Epithelial cell of esophagus (primary cell): ENCODE measurements at regions not wholly inside any gene's neighbourhood (a gene's known extent, or its start where the extent isn't known, plus 50 kb on each side); places are given as distances from the start of the nearest gene placed in this dataset.

ENCODE experiments used
- DNase-seq: peaks from one replicate; pipeline ENCODE4 v3.0.0; 2010; ENCODE audit warnings: low read depth
- H3K4me3 ChIP-seq: 2 replicates; pipeline ENCODE4 v1.5.1; 2011; ENCODE audit warnings: mild to moderate bottlenecking, low read length, control low read depth
- CTCF ChIP-seq: IDR thresholded peaks from 2 replicates; pipeline ENCODE4 v1.5.1; 2011; ENCODE audit warnings: low read depth, mild to moderate bottlenecking, low read length, control low read depth, inconsistent platforms; ENCODE audit not compliant: insufficient read depth; ENCODE audit errors: missing control alignments

GRCh38 chr5:158473016-158473635 lies 614.2 kb upstream of the CLINT1 start:
- no peak for DNase-seq
- no peak for TF ChIP-seq CTCF
- no peak overlapping the region for H3K4me3 ChIP-seq

- no peak for TF ChIP-seq CTCF
Observed at GRCh38 chr5:158471535-158471924, 612.6 kb upstream of the CLINT1 start.

GRCh38 chr5:158470764-158471534 lies 612.0 kb upstream of the CLINT1 start:
- no peak for DNase-seq
- no peak for TF ChIP-seq CTCF
- H3K4me3 ChIP-seq, result no peak overlapping the region

More at GRCh38 chr5:158471535-158471924, 612.6 kb upstream of the CLINT1 start:
- H3K4me3 ChIP-seq, result no peak overlapping the region
- no peak for DNase-seq

- peak; percentile 79 for DNase-seq
- H3K4me3 ChIP-seq, result no peak overlapping the region
- no peak for TF ChIP-seq CTCF
Observed at GRCh38 chr5:158468444-158468843, 609.5 kb upstream of the CLINT1 start.

- DNase-seq, result no peak
- no peak for TF ChIP-seq CTCF
- H3K4me3 ChIP-seq, result no peak overlapping the region
Observed at GRCh38 chr5:158466191-158466590, 607.2 kb upstream of the CLINT1 start.

GRCh38 chr5:158465086-158465972 lies 606.4 kb upstream of the CLINT1 start:
- TF ChIP-seq CTCF, result no peak
- no peak overlapping the region for H3K4me3 ChIP-seq
- no peak for DNase-seq
